Esophagus (tissue), 2 donors: ENCODE measurements at regions not wholly inside any gene's neighbourhood (a gene's known extent, or its start where the extent isn't known, plus 50 kb on each side); places are given as distances from the start of the nearest gene placed in this dataset.

ENCODE experiments used
- H3K27ac ChIP-seq, 2 donors: one replicate each; pipeline ENCODE4 v1.5.1; 2013; ENCODE audit warnings: low read depth in 2 of 2, mild to moderate bottlenecking in 2 of 2, inconsistent platforms in 1 of 2, low read length in 1 of 2, moderate library complexity in 1 of 2
- H3K27me3 ChIP-seq, 2 donors: one replicate each; pipeline ENCODE4 v1.6.1; 2013; ENCODE audit warnings: low read length in 2 of 2, control low read depth in 1 of 2, mild to moderate bottlenecking in 1 of 2; ENCODE audit not compliant: insufficient read depth in 2 of 2, control insufficient read depth in 1 of 2
- H3K36me3 ChIP-seq, 2 donors: one replicate each; pipeline ENCODE4 v1.6.1; 2013; ENCODE audit warnings: low read length in 1 of 2; ENCODE audit not compliant: control insufficient read depth in 2 of 2, insufficient read depth in 2 of 2
- H3K4me1 ChIP-seq, 2 donors: one replicate each; pipeline ENCODE4 v1.6.1; 2013; ENCODE audit warnings: low read length in 1 of 2; ENCODE audit not compliant: control insufficient read depth in 2 of 2, insufficient read depth in 2 of 2
- H3K4me3 ChIP-seq, 2 donors: one replicate each; pipeline ENCODE4 v1.5.1; 2013; ENCODE audit warnings: low read length in 2 of 2, mild to moderate bottlenecking in 2 of 2, low read depth in 1 of 2, moderate library complexity in 1 of 2
- H3K9me3 ChIP-seq, 2 donors: one replicate each; pipeline ENCODE4 v1.6.1; 2013; ENCODE audit warnings: mild to moderate bottlenecking in 2 of 2, low read depth in 1 of 2, low read length in 1 of 2, moderate library complexity in 1 of 2; ENCODE audit not compliant: control insufficient read depth in 2 of 2, insufficient read depth in 1 of 2
- WGBS, 2 donors: extraction: QIAGEN DNeasy Blood & Tissue Kit; methylation state at CpG; one replicate each; pipeline ENCODE4 v1.1.7; 2013; 5-methylcytosine and 5-hydroxymethylcytosine counted together
- donor health status: healthy with polysubstance abuse.
- donor health status: Bipolar disorder and iron deficiency.

DNA sequence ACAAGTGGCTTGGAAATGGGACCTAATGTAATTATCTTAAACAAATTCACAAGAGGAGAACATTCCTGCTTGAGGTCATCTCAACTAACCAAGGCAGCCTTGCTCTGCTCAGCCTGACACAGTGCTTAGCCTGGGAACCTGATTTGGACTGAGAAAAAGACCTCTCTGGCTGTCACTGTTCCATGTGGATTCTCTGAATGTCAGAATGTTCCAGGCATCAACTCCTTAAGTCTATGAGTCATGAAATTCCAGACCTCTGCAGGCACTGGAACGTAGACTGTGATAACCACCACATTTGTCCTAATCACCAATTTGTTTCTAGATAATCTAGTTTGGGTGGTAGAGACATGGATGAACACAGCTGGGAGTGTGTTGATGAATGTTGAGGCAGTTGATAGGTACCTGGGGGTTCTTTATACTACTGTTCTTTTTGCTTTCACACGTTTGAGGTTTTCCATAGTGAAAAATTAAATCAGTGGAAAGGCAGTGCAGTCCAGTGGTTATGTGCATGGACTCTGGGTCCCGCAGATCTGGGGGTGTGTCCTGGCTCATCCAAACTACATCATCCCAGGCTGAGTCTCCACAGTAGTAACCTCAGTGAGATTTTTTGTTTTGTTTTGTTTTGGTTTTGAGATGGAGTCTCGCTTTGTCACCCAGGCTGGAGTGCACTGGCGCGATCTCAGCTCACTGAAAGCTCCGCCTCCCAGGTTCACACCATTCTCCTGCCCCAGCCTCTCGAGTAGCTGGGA, 269.6 kb downstream of the MN1 start:
- Histone ChIP-seq H3K4me1 (no peaks in the 10 kb centered on the region), H3K9me3 (no peaks in the 10 kb centered on the region), H3K4me3 (no peak overlapping the region), H3K27ac (no peak overlapping the region), H3K36me3 (no peaks in the 10 kb centered on the region), H3K27me3 (no peaks in the 10 kb centered on the region)
- WGBS, 2 donors = 78 to 79% methylated on average over 8 of the region's 8 CpGs

DNA sequence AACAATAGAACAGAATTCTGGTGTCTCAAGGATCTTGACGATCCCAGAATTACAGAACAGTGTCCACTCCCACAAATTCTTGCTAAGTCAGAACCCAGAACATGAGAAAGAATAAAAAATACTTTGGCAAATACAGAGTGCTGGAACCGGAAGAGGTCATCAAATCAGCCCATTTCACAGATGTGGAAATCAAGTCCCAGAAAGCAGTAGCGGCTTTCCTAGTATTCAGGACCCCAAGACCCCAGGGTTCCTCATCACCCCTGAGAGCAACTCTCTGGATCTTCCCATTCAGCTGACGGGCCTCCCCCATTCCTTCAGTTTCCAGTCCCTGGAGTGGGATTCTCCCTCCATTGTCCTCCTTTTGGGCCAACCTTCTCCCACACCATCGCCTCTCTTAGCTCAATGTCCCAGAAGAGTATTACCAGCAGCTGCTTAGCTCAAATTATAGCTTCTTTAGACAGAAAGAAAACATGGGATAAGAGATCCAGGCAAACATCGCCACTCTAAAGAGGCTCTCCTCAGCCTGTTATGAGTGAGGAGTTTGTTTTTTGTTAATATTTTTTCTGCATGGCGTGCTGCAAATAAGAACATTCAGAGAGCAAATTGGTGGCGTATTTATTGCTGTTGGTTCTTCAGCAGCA, 268.3 kb downstream of the MN1 start:
- whole genome bisulfite sequencing, 2 donors = 79 to 84% methylated on average over 8 of the region's 8 CpGs
- H3K4me1 ChIP-seq = no peaks in the 10 kb centered on the region
- H3K4me3 ChIP-seq = no peak overlapping the region
- H3K36me3 ChIP-seq = no peaks in the 10 kb centered on the region
- H3K27me3 ChIP-seq = no peaks in the 10 kb centered on the region
- no peak overlapping the region for H3K27ac ChIP-seq
- no peaks in the 10 kb centered on the region for H3K9me3 ChIP-seq

DNA sequence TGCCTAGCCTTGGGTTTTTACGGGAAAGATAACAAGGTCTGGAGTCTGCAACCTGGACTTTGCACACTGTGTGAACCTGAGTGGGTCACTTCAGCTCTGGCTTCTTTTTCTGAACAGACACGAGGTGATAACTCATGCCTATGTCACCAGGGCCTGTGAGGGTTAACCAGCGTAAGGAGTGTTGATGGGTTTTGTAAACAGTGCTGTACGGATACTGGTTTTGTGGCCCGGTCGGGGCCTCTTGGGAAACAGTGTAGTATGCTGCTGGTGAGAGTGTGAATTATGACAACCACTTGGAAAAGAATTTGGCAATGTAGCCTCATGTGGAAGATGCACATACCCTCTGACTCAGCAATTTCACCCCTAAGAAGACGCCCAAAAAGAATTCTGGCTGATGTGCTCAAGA, 266.8 kb downstream of the MN1 start:
- Histone ChIP-seq H3K36me3 (no peaks in the 10 kb centered on the region), H3K4me3 (no peak overlapping the region), H3K27ac (no peak overlapping the region), H3K4me1 (no peaks in the 10 kb centered on the region), H3K9me3 (no peaks in the 10 kb centered on the region), H3K27me3 (no peaks in the 10 kb centered on the region)
- WGBS, 2 donors = 56 to 65% methylated on average over 7 of the region's 7 CpGs

DNA sequence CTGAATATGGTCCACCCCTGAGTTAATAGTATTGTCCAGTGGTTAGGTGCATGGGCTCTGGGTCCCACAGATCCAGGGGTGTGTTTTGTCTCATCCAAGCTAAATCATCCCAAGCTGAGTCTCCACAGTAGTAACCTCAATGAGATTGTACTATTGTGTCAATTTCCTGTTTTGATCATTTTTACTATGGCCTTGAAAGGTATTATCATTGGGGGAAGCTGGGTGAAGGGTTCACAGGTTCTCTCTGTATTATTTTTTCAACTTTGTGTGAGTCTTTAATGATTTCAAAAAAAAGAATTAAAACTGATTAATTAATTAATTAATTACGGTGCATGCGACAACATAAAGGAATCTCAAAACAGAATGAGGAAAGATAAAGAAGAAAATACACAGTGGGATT, 266.1 kb downstream of the MN1 start:
- Histone ChIP-seq H3K9me3 (no peaks in the 10 kb centered on the region), H3K36me3 (no peaks in the 10 kb centered on the region), H3K27ac (no peak overlapping the region), H3K4me3 (no peak overlapping the region), H3K4me1 (no peaks in the 10 kb centered on the region), H3K27me3 (no peaks in the 10 kb centered on the region)
- WGBS, 2 donors = 98% methylated on average over 2 of the region's 2 CpGs

DNA sequence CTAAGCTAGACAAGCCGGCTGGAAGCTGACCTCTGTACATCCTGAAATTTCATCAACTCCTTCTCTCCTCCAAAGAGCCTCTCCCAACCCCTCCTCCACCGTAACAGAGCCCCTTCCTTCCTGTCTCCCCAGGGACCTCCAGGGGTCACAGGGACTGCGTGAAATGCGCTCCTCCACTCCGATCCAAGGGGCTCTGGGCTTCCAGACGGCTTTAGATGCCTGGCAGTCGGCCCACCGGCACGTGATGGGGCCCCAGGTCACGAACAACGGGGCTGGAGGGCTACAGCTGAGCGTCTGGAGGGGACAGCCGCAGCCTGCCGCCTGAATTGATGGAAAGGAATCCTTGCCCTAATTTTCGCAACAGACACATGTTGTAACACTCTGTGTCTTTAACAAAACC, 264.1 kb downstream of the MN1 start:
- H3K4me1 ChIP-seq = no peaks in the 10 kb centered on the region
- no peaks in the 10 kb centered on the region for H3K9me3 ChIP-seq
- H3K27ac ChIP-seq = no peak overlapping the region
- H3K36me3 ChIP-seq = no peaks in the 10 kb centered on the region
- H3K27me3 ChIP-seq = no peaks in the 10 kb centered on the region
- H3K4me3 ChIP-seq = no peak overlapping the region
- 51 to 60% methylated on average over 15 of the region's 15 CpGs for WGBS, 2 donors

DNA sequence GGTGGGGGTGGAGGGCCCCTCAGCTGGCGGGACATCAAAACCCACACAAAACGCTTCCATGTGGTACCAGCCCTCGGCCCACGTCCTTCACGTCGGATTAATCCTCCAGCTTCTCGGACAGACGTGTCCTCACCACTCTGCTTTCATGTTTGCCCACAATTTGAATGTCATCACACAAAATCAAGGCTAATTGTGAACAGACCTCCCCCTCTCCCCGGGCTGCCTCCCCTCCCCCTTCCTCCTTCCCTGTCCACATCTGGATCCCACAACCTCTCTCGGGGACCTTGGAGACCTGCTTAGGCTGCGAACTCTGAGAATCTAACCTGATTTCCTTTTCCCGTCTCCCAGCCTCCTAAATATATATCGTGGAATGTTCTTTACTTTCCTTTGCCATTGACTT, 262.9 kb downstream of the MN1 start:
- 75 to 79% methylated on average over 13 of the region's 13 CpGs for WGBS, 2 donors
- Histone ChIP-seq H3K27ac (no peak overlapping the region), H3K36me3 (no peaks in the 10 kb centered on the region), H3K9me3 (no peaks in the 10 kb centered on the region), H3K4me3 (no peak overlapping the region), H3K27me3 (no peaks in the 10 kb centered on the region), H3K4me1 (no peaks in the 10 kb centered on the region)

DNA sequence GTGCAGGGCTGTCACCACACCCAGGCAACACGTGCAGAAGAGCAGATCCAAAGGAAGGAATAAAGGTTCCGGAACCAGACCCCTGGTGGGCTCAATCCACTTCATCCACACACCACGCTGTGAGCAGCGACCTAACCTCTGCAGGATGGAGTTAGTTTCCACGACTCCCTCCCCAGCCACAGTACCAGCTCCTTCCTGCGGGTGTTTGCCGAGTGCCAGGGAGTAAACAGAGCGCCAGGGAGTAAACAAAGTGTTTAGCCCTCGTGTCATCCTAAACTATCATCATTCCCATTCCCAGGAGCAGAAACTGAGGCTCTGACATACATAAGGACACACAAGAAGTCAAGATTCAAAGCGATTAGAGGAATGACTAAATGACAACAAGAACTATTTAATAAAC, 261.3 kb downstream of the MN1 start:
- WGBS, 2 donors = 70 to 75% methylated on average over 10 of the region's 10 CpGs

DNA sequence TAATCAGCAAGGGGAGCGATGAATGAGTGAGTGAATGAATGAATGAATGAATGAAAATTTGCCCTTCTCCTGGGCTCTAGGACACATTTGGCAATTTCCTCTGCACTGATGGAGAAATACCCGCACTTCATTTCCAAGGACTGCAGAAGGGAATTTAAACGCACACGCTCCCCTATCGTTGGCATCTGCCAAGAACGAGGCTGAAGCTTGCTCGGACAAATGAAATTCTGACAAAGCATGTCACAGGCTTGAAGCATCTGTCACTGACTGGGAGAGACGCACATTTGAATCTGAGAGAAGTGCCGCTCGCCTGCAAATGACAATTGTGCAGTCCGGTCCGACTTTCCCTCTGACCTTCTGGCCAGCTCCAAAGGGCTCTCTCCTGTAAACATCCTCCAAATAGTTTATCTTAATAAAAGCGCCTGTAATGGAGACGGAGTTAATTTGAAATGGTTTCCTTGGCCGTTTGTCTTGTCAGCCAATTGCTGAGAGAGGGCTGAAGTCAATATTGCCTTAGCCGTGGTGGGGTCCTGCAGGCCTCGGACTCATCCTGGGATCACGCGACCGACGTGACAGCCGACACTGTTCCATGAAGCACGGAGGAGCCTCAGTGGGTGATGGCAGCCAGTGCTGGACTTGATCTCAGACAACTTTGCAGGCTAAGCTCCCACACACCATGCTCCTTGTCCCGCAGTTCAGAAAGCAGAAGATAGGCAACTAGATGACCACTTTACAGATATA, 260.7 kb downstream of the MN1 start:
- Histone ChIP-seq H3K36me3 (no peaks in the 10 kb centered on the region), H3K27ac (no peak overlapping the region), H3K4me3 (no peak overlapping the region), H3K4me1 (no peaks in the 10 kb centered on the region), H3K27me3 (no peaks in the 10 kb centered on the region), H3K9me3 (no peaks in the 10 kb centered on the region)
- 57 to 64% methylated on average over 24 of the region's 24 CpGs for WGBS, 2 donors

More for the DNA sequence above, 261.3 kb downstream of the MN1 start:
- no peak overlapping the region for H3K4me3 ChIP-seq
- H3K9me3 ChIP-seq = no peaks in the 10 kb centered on the region
- H3K27me3 ChIP-seq = no peaks in the 10 kb centered on the region
- H3K27ac ChIP-seq = no peak overlapping the region
- H3K36me3 ChIP-seq = no peaks in the 10 kb centered on the region
- no peaks in the 10 kb centered on the region for H3K4me1 ChIP-seq

DNA sequence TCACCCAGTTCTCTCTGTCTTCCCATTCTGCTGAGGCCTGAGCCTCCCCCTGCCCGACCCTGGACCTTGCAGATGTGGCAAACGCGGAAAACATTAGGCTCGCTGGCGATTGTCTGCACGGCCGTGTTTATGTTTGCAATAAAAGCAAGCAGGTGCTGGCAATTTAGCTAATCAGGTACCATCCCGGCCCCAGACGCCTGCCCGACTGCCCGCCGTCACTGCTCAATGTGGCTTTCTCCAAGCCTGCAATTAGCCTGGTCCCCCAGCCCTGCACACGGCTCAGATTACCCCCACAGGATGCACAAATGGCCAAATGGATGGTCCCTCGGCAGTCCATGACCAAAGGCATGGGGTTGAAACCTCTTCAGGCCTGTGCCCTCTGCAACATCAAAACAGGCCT, 259.7 kb downstream of the MN1 start:
- Histone ChIP-seq H3K4me1 (no peaks in the 10 kb centered on the region), H3K27ac (no peak overlapping the region), H3K4me3 (no peak overlapping the region), H3K9me3 (no peaks in the 10 kb centered on the region), H3K27me3 (no peaks in the 10 kb centered on the region), H3K36me3 (no peaks in the 10 kb centered on the region)
- WGBS, 2 donors = 84 to 91% methylated on average over 14 of the region's 14 CpGs
